Peyer's patch (tissue), 4 donors: ENCODE measurements at regions not wholly inside any gene's neighbourhood (a gene's known extent, or its start where the extent isn't known, plus 50 kb on each side); places are given as distances from the start of the nearest gene placed in this dataset.

Experiments
- POLR2A ChIP-seq, 2 donors: fragments of 450-650 bp; IDR thresholded peaks; one replicate each; pipeline ENCODE4 v1.5.1; 2017; ENCODE audit warnings: antibody characterized with exemption in 2 of 2, mild to moderate bottlenecking in 2 of 2, moderate library complexity in 2 of 2
- TF ChIP-seq, protein P1 (sequence below), 6 experiments: fragments of 450-650 bp in 4 of 6; fragments of 200-600 bp in 2 of 6; sonication (generic) in 1 of 6; IDR thresholded peaks; one replicate each; pipeline ENCODE4 v1.5.1; 2017 to 2019; ENCODE audit warnings: antibody characterized with exemption in 6 of 6, mild to moderate bottlenecking in 3 of 6, moderate library complexity in 1 of 6

DNA sequence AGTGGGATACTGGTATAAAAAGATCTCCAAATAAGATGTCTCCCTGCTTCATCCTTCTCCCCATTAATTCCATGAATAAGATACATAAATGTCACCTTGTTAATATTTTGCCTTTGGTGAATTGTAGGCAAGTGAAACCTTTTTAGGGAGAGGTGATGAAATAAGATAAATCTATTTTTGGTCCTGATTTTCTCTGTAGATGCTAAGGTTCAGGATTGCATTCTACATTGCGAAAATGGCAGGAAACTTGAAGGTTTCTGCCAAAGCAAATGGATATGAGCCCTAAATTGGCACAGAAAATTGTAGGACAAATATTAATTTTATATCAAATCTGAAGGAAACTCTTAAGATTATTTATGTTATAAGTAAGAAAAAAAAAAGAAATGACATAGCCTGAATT, 107.1 kb downstream of the PLPPR4 start:
- TF ChIP-seq, protein P1, sequence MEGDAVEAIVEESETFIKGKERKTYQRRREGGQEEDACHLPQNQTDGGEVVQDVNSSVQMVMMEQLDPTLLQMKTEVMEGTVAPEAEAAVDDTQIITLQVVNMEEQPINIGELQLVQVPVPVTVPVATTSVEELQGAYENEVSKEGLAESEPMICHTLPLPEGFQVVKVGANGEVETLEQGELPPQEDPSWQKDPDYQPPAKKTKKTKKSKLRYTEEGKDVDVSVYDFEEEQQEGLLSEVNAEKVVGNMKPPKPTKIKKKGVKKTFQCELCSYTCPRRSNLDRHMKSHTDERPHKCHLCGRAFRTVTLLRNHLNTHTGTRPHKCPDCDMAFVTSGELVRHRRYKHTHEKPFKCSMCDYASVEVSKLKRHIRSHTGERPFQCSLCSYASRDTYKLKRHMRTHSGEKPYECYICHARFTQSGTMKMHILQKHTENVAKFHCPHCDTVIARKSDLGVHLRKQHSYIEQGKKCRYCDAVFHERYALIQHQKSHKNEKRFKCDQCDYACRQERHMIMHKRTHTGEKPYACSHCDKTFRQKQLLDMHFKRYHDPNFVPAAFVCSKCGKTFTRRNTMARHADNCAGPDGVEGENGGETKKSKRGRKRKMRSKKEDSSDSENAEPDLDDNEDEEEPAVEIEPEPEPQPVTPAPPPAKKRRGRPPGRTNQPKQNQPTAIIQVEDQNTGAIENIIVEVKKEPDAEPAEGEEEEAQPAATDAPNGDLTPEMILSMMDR (IDR thresholded peaks at IDR 0.05) = no peak
- TF ChIP-seq POLR2A (IDR thresholded peaks at IDR 0.05) = no peak
